SK-N-SH (cell line): ENCODE measurements at regions not wholly inside any gene's neighbourhood (a gene's known extent, or its start where the extent isn't known, plus 50 kb on each side); places are given as distances from the start of the nearest gene placed in this dataset.

Experiments
- CTCF ChIA-PET: fragments of 300-600, 350-600 bp; formaldehyde crosslinking; extraction: SDS; loops from one replicate; lab custom pipeline; 2021; lab: Yijun Ruan, JAX
- POLR2A ChIA-PET: fragments of 350-600 bp; sonication (Branson Sonifier 250); formaldehyde crosslinking; extraction: SDS; loops from one replicate; lab custom pipeline; 2020; ENCODE audit warnings: antibody characterized with exemption, inconsistent platforms; lab: Yijun Ruan, JAX
- DNase-seq: peaks from one replicate; pipeline ENCODE4 v3.0.0; 2012
- H2AFZ ChIP-seq: fragments of 200-600 bp; sonication (generic); 2 replicates; pipeline ENCODE4 v1.8.1; 2016; ENCODE audit warnings: antibody characterized with exemption, mild to moderate bottlenecking, low read depth
- H3F3A ChIP-seq: fragments of 200-600 bp; sonication (generic); replicated peaks from 2 replicates; pipeline ENCODE3; 2016; ENCODE audit warnings: antibody characterized with exemption, mild to moderate bottlenecking; ENCODE audit not compliant: insufficient read depth
- H3K27ac ChIP-seq, 2 experiments: fragments of 200-500 bp in 1 of 2; fragments of 200-600 bp in 1 of 2; sonication (Bioruptor generic) in 1 of 2; sonication (generic), shearing (Covaris generic) in 1 of 2; 2 replicates each; pipeline versions ENCODE4 v1.5.1 to v1.6.1; 2014 to 2016; ENCODE audit warnings: low read depth in 2 of 2, inconsistent platforms in 1 of 2, low read length in 1 of 2, mild to moderate bottlenecking in 1 of 2, mixed read lengths in 1 of 2
- H3K27me3 ChIP-seq: fragments of 200-600 bp; sonication (generic), shearing (Covaris generic); 2 replicates; pipeline ENCODE4 v1.6.1; 2016; ENCODE audit warnings: mixed run types; ENCODE audit not compliant: insufficient read depth
- H3K36me3 ChIP-seq, 2 experiments: fragments of 200-500 bp in 1 of 2; fragments of 200-600 bp in 1 of 2; sonication (Bioruptor generic) in 1 of 2; sonication (generic) in 1 of 2; replicated peaks in 1 of 2; 2 replicates each; pipeline versions ENCODE3 to v1.5.1; 2014 to 2016; ENCODE audit warnings: low read length in 1 of 2, mild to moderate bottlenecking in 1 of 2; ENCODE audit not compliant: insufficient read depth in 2 of 2, control insufficient read depth in 1 of 2
- H3K4me1 ChIP-seq, 2 experiments: fragments of 200-500 bp in 1 of 2; fragments of 200-600 bp in 1 of 2; sonication (Bioruptor generic) in 1 of 2; sonication (generic), shearing (Covaris generic) in 1 of 2; 2 replicates each; pipeline versions ENCODE4 v1.5.1 to v1.6.1; 2014 to 2016; ENCODE audit warnings: low read depth in 1 of 2, low read length in 1 of 2, mixed run types in 1 of 2; ENCODE audit not compliant: insufficient read depth in 2 of 2, control insufficient read depth in 1 of 2
- H3K4me2 ChIP-seq: fragments of 200-600 bp; sonication (generic), shearing (Covaris generic); 2 replicates; pipeline ENCODE4 v1.6.1; 2017; ENCODE audit warnings: mixed run types
- H3K4me3 ChIP-seq, 2 experiments: fragments of 200-500 bp in 1 of 2; fragments of 200-600 bp in 1 of 2; sonication (Bioruptor generic) in 1 of 2; sonication (generic), shearing (Covaris generic) in 1 of 2; 2 replicates each; pipeline versions ENCODE4 v1.5.1 to v1.8.1; 2014 to 2016; ENCODE audit warnings: low read depth in 2 of 2, inconsistent platforms in 1 of 2, low read length in 1 of 2, mild to moderate bottlenecking in 1 of 2, mixed read lengths in 1 of 2, moderate library complexity in 1 of 2
- H3K79me2 ChIP-seq: fragments of 200-600 bp; sonication (generic); 2 replicates; pipeline ENCODE4 v1.8.1; 2017; ENCODE audit warnings: mild to moderate bottlenecking; ENCODE audit not compliant: insufficient read depth
- H3K9ac ChIP-seq: fragments of 200-600 bp; sonication (generic); 2 replicates; pipeline ENCODE4 v1.6.1; 2017; ENCODE audit warnings: mixed run types
- H3K9me2 ChIP-seq: fragments of 200-600 bp; sonication (generic); 2 replicates; pipeline ENCODE4 v1.6.1; 2017; ENCODE audit warnings: mixed run types
- H3K9me3 ChIP-seq: fragments of 200-600 bp; sonication (generic); 2 replicates; pipeline ENCODE4 v1.6.1; 2017; ENCODE audit warnings: mixed run types, mild to moderate bottlenecking, moderate library complexity
- H4K20me1 ChIP-seq: fragments of 200-600 bp; sonication (generic); 2 replicates; pipeline ENCODE4 v1.6.1; 2017; ENCODE audit warnings: mild to moderate bottlenecking, mixed run types; ENCODE audit not compliant: insufficient read depth
- CTCF ChIP-seq: fragments of 200-600 bp; sonication (generic); IDR thresholded peaks from 2 replicates; pipeline ENCODE4 v1.6.1; 2017; ENCODE audit warnings: antibody characterized with exemption, mild to moderate bottlenecking, moderate library complexity
- ELF1 ChIP-seq: IDR thresholded peaks from 2 replicates; pipeline ENCODE4 v1.4.0; 2012
- EP300 ChIP-seq, 2 experiments: IDR thresholded peaks; 2 replicates each; pipeline versions ENCODE4 v1.4.0 to v1.6.1; 2012; ENCODE audit warnings: borderline replicate concordance in 1 of 2, low read depth in 1 of 2, low read length in 1 of 2
- FOSL2 ChIP-seq: IDR thresholded peaks from 2 replicates; pipeline ENCODE4 v1.4.0; 2012; ENCODE audit warnings: low read depth, mild to moderate bottlenecking, moderate library complexity, borderline replicate concordance
- GATA2 ChIP-seq: sonication (generic); formaldehyde crosslinking; IDR thresholded peaks from 2 replicates; pipeline ENCODE4 v1.5.0; 2020; ENCODE audit warnings: mild to moderate bottlenecking, missing genetic modification reagents
- JUND ChIP-seq: IDR thresholded peaks from 2 replicates; pipeline ENCODE4 v1.4.0; 2012
- MEF2A ChIP-seq: IDR thresholded peaks from 2 replicates; pipeline ENCODE4 v1.4.0; 2012; ENCODE audit warnings: low read depth, borderline replicate concordance
- MXI1 ChIP-seq: IDR thresholded peaks from 2 replicates; pipeline ENCODE4 v1.6.1; 2012; ENCODE audit warnings: mild to moderate bottlenecking, low read depth, low read length, improper control_type of control experiment
- POLR2AphosphoS5 ChIP-seq: IDR thresholded peaks from 2 replicates; pipeline ENCODE4 v1.6.1; 2012; ENCODE audit warnings: low read depth, low read length
- REST ChIP-seq: IDR thresholded peaks from 2 replicates; pipeline ENCODE4 v1.6.1; 2012; ENCODE audit warnings: mild to moderate bottlenecking, low read depth, low read length, moderate library complexity
- SIN3A ChIP-seq: IDR thresholded peaks from 2 replicates; pipeline ENCODE4 v1.6.1; 2012; ENCODE audit warnings: low read depth, mild to moderate bottlenecking, low read length, moderate library complexity, borderline replicate concordance
- SMC3 ChIP-seq: IDR thresholded peaks from 2 replicates; pipeline ENCODE4 v1.6.1; 2012; ENCODE audit warnings: low read depth, low read length, improper control_type of control experiment
- TAF1 ChIP-seq: IDR thresholded peaks from 2 replicates; pipeline ENCODE4 v1.6.1; 2012; ENCODE audit warnings: low read depth, mild to moderate bottlenecking, low read length, moderate library complexity, borderline replicate concordance
- TCF12 ChIP-seq: IDR thresholded peaks from 2 replicates; pipeline ENCODE4 v1.4.0; 2012
- YY1 ChIP-seq: IDR thresholded peaks from 2 replicates; pipeline ENCODE4 v1.4.0; 2012; ENCODE audit warnings: low read depth, mild to moderate bottlenecking
- ZBTB33 ChIP-seq: IDR thresholded peaks from 2 replicates; pipeline ENCODE4 v1.4.0; 2012; ENCODE audit warnings: low read depth, borderline replicate concordance
- WGBS: methylation state at CpG from one replicate; pipeline ENCODE4 v1.1.6; 2017; ENCODE audit warnings: low lambda C conversion rate; 5-methylcytosine and 5-hydroxymethylcytosine counted together
- TF ChIP-seq, protein P1 (sequence below): IDR thresholded peaks from 2 replicates; pipeline ENCODE4; 2012
- TF ChIP-seq, protein P2 (sequence below): fragments of 150-350 bp; IDR thresholded peaks from 2 replicates; pipeline ENCODE4 v1.6.1; 2017; ENCODE audit warnings: antibody characterized with exemption, low read length, low read depth, borderline replicate concordance

- H3K79me2 ChIP-seq = no peaks in the 10 kb centered on the region
- POLR2A ChIA-PET = no interaction called here
- H3K36me3 ChIP-seq = no peaks in the 10 kb centered on the region
- 0 out of 2 replicates have a peak, but pooled peaks cover 2% of the 10 kb centered on the region for H3K9me2 ChIP-seq
- H3K4me1 ChIP-seq = no peaks in the 10 kb centered on the region; a peak in 1 of 4 replicates
- H3K27me3 ChIP-seq = no peaks in the 10 kb centered on the region
- TF ChIP-seq TAF1 = no peak
- TF ChIP-seq JUND = no peak
- no peak for TF ChIP-seq GATA2
- TF ChIP-seq SIN3A = no peak
- TF ChIP-seq, protein P1, sequence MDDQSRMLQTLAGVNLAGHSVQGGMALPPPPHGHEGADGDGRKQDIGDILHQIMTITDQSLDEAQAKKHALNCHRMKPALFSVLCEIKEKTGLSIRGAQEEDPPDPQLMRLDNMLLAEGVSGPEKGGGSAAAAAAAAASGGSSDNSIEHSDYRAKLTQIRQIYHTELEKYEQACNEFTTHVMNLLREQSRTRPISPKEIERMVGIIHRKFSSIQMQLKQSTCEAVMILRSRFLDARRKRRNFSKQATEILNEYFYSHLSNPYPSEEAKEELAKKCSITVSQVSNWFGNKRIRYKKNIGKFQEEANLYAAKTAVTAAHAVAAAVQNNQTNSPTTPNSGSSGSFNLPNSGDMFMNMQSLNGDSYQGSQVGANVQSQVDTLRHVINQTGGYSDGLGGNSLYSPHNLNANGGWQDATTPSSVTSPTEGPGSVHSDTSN = no peak
- TF ChIP-seq CTCF = no peak
- TF ChIP-seq, protein P2, sequence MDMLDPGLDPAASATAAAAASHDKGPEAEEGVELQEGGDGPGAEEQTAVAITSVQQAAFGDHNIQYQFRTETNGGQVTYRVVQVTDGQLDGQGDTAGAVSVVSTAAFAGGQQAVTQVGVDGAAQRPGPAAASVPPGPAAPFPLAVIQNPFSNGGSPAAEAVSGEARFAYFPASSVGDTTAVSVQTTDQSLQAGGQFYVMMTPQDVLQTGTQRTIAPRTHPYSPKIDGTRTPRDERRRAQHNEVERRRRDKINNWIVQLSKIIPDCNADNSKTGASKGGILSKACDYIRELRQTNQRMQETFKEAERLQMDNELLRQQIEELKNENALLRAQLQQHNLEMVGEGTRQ = no peak
- TF ChIP-seq FOSL2 = no peak
- TF ChIP-seq TCF12 = no peak
- TF ChIP-seq POLR2AphosphoS5 = no peak
- no peak for TF ChIP-seq ELF1
- no peak for TF ChIP-seq MEF2A
- TF ChIP-seq ZBTB33 = no peak
- TF ChIP-seq EP300 (IDR thresholded peaks at IDR 0.05; ENCODE audit: borderline replicate concordance in 1 of 2, low read depth in 1 of 2, low read length in 1 of 2) = no peak
- no peak for TF ChIP-seq YY1
- TF ChIP-seq MXI1 = no peak
- no peak for TF ChIP-seq SMC3
- no peak for TF ChIP-seq REST
- TF ChIP-seq, all 33 proteins: peak for 0
- WGBS = 19% methylated on average over 3 of the region's 3 CpGs
- H3K9ac ChIP-seq = no peak overlapping the region
- no peaks in the 10 kb centered on the region for H3K9me3 ChIP-seq
- CTCF ChIA-PET = no interaction called here
- H2AFZ ChIP-seq = no peak overlapping the region
- H3F3A ChIP-seq = no peaks in the 10 kb centered on the region
- no peak overlapping the region for H3K27ac ChIP-seq
- H3K4me2 ChIP-seq = no peak overlapping the region
- no peak overlapping the region for H3K4me3 ChIP-seq
- DNase-seq = no peak
- no peaks in the 10 kb centered on the region for H4K20me1 ChIP-seq
These were observed 947.8 kb downstream of the XPNPEP1 start for GRCh38 chr10:108975459-108976058.
